ENCODE measurements at regions not wholly inside any gene's neighbourhood (a gene's known extent, or its start where the extent isn't known, plus 50 kb on each side); places are given as distances from the start of the nearest gene placed in this dataset.

DNA sequence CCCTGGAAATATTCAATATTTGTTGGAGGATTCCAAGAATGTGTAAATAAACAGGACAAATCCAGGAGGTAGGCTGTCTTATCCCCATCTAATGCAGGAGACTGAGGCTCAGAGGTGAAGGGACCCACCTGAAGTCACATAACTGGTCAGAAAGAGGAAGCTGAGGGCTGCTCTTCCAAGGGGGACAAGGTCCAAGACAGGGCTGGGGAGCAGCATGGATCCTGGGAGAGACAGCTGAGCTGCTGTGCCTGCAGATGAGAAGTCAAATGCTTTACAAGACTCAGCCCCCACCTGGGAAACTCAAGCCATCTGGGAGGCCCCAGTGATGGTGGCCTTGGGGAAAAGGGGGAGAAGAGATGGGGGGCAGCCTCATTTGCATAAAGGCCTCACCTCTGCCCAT is 224.4 kb downstream of the PTPRU start:
- H3K27me3 ChIP-seq: no peaks in the 10 kb centered on the region
- intact Hi-C loops (cut with DNase I): no loop called here
- DNase-seq: no peak
- H3K36me3 ChIP-seq: no peaks in the 10 kb centered on the region
- H3K9me3 ChIP-seq: no peaks in the 10 kb centered on the region
- no peak overlapping the region for H3K4me3 ChIP-seq (replicated peaks in 1 of 3)
- no peak overlapping the region for H3K27ac ChIP-seq
- H3K4me1 ChIP-seq: no peaks in the 10 kb centered on the region
- TF ChIP-seq CTCF (IDR thresholded peaks at IDR 0.05) (no peak), POLR2A (IDR thresholded peaks at IDR 0.05) (no peak)

- no peaks in the 10 kb centered on the region for H3K27me3 ChIP-seq
- intact Hi-C loops (cut with DNase I): no loop called here
- DNase-seq: no peak
- no peaks in the 10 kb centered on the region for H3K36me3 ChIP-seq
- H3K4me3 ChIP-seq (replicated peaks in 1 of 3): no peak overlapping the region
- no peaks in the 10 kb centered on the region for H3K9me3 ChIP-seq
- H3K4me1 ChIP-seq: no peaks in the 10 kb centered on the region
- no peak for TF ChIP-seq POLR2A (IDR thresholded peaks at IDR 0.05)
- no peak for TF ChIP-seq CTCF (IDR thresholded peaks at IDR 0.05)
- WGBS, 2 donors: 45 to 59% methylated on average over 2 to 4 of the region's 4 CpGs
- no peak overlapping the region for H3K27ac ChIP-seq
These were observed 223.8 kb downstream of the PTPRU start for GRCh38 chr1:29460041-29460610.

DNA sequence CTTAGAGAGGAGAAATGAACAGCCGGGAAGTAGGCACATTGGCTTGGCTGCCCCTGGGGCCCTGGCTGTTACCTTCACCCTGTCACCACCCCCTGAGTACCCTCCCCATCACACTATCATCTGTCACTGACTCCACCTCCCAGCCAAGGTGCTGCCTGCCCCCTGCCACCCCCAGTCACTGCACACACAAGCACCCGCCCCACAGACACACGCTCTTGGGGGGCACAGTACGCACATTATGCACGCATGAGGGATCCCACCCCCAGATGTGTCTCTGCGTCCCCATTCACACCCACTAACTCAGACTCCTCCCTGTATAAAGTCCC is 223.3 kb downstream of the PTPRU start:
- intact Hi-C loops (cut with DNase I): no loop called here
- no peak overlapping the region for H3K4me3 ChIP-seq (replicated peaks in 1 of 3)
- H3K27me3 ChIP-seq: no peaks in the 10 kb centered on the region
- WGBS, 2 donors: 53% methylated on average over 6 of the region's 6 CpGs
- H3K4me1 ChIP-seq: no peaks in the 10 kb centered on the region
- no peak for DNase-seq
- H3K9me3 ChIP-seq: no peaks in the 10 kb centered on the region
- H3K36me3 ChIP-seq: no peaks in the 10 kb centered on the region
- no peak overlapping the region for H3K27ac ChIP-seq
- TF ChIP-seq CTCF (IDR thresholded peaks at IDR 0.05) (no peak), POLR2A (IDR thresholded peaks at IDR 0.05) (no peak)

- 60 to 67% methylated on average over 5 to 8 of the region's 8 CpGs for WGBS, 2 donors
- no peaks in the 10 kb centered on the region for H3K36me3 ChIP-seq
- H3K9me3 ChIP-seq: no peaks in the 10 kb centered on the region
- no peaks in the 10 kb centered on the region for H3K27me3 ChIP-seq
- H3K4me1 ChIP-seq: no peaks in the 10 kb centered on the region
- no peak overlapping the region for H3K27ac ChIP-seq
- TF ChIP-seq CTCF (IDR thresholded peaks at IDR 0.05): no peak
- TF ChIP-seq POLR2A (IDR thresholded peaks at IDR 0.05): no peak
- intact Hi-C loops (cut with DNase I): no loop called here
- DNase-seq: no peak
- H3K4me3 ChIP-seq (replicated peaks in 1 of 3): no peak overlapping the region
These were observed 222.7 kb downstream of the PTPRU start for GRCh38 chr1:29458737-29459619.

Measured in thyroid gland (tissue), 4 donors.